Body of pancreas (tissue), 4 donors: ENCODE measurements at regions not wholly inside any gene's neighbourhood (a gene's known extent, or its start where the extent isn't known, plus 50 kb on each side); places are given as distances from the start of the nearest gene placed in this dataset.

Experiments used
- ATAC-seq: fragments of 150-250 bp; one replicate; pipeline ENCODE4 v1.9.1; 2016
- DNase-seq, 4 donors: peaks; one replicate each; pipeline ENCODE4 v3.0.0-alpha.2; 2019
- H3K27ac ChIP-seq, 4 donors: fragments of 200-600 bp; sonication (generic); 1 replicate in 3 of 4; 2 replicates in 1 of 4; pipeline versions ENCODE4 v1.5.1 to v1.6.1; 2016 to 2019; ENCODE audit warnings: mild to moderate bottlenecking in 1 of 4, mixed read lengths in 1 of 4, moderate library complexity in 1 of 4
- H3K27me3 ChIP-seq, 2 donors: fragments of 200-600 bp; sonication (generic); one replicate each; pipeline ENCODE4 v1.6.0; 2016; ENCODE audit warnings: mild to moderate bottlenecking in 1 of 2
- H3K36me3 ChIP-seq, 2 donors: fragments of 200-600 bp; sonication (generic); replicated peaks in 1 of 2; 2 replicates each; pipeline ENCODE4 v1.5.1; 2016; ENCODE audit warnings: low read depth in 2 of 2; ENCODE audit not compliant: insufficient read depth in 1 of 2
- H3K4me1 ChIP-seq: fragments of 200-600 bp; sonication (generic); one replicate; pipeline ENCODE4 v1.6.0; 2016
- H3K4me3 ChIP-seq, 2 donors: fragments of 200-600 bp; sonication (generic); 1 replicate in 1 of 2; 2 replicates in 1 of 2; pipeline ENCODE4 v1.5.1; 2016 to 2019
- H3K9me3 ChIP-seq, 3 donors: fragments of 200-600 bp; sonication (generic); 1 replicate in 2 of 3; 2 replicates in 1 of 3; pipeline ENCODE4 v1.5.1; 2016
- POLR2A ChIP-seq, 3 donors: fragments of 450-650 bp; IDR thresholded peaks; one replicate each; pipeline ENCODE4 v1.6.1; 2016; ENCODE audit warnings: antibody characterized with exemption in 3 of 3, mild to moderate bottlenecking in 2 of 3
- WGBS, 2 donors: methylation state at CpG; one replicate each; pipeline ENCODE4 v1.1.5; 2017; 5-methylcytosine and 5-hydroxymethylcytosine counted together
- intact Hi-C: fragments of 100-400 bp; cut with DNase I; formaldehyde crosslinking; loops from one replicate; pipeline ENCODE4 v1.15.1; 2023
- TF ChIP-seq, protein P1 (sequence below), 7 experiments: fragments of 450-650 bp in 4 of 7; fragments of 200-600 bp in 3 of 7; sonication (generic) in 3 of 7; IDR thresholded peaks; one replicate each; pipeline ENCODE4 v1.5.1; 2016 to 2019; ENCODE audit warnings: antibody characterized with exemption in 7 of 7

DNA sequence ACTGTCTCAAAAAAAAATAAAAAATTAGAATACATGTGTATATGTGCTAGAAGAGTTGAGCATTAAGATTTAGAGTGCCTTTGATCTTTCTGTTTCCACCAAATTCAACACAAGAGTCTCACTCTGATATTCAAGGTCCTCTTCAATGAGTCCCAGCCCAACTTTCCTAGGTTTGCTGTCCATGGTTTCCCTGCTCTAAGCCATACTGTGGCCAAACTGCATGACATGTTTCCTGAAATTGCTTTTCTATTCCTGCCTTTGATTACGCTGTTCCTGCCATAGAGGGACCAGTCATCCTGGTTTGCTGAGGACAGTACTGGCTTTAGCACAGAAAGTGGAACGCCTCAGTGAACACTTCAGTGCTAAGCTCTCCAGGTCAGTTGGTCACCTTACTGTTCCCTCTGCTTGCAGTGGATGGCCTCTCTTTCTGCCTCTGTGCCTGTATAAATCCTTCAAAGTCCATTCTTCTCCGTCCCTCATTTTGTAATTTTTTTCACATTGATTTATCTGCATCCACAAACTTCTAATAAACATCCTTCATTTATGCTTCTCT, 305.9 kb upstream of the PROX1 start:
- Histone ChIP-seq H3K4me1 (no peaks in the 10 kb centered on the region), H3K27me3 (no peaks in the 10 kb centered on the region), H3K9me3 (no peaks in the 10 kb centered on the region), H3K4me3 (no peak overlapping the region), H3K27ac (no peak overlapping the region), H3K36me3 (no peaks in the 10 kb centered on the region)
- TF ChIP-seq, protein P1, sequence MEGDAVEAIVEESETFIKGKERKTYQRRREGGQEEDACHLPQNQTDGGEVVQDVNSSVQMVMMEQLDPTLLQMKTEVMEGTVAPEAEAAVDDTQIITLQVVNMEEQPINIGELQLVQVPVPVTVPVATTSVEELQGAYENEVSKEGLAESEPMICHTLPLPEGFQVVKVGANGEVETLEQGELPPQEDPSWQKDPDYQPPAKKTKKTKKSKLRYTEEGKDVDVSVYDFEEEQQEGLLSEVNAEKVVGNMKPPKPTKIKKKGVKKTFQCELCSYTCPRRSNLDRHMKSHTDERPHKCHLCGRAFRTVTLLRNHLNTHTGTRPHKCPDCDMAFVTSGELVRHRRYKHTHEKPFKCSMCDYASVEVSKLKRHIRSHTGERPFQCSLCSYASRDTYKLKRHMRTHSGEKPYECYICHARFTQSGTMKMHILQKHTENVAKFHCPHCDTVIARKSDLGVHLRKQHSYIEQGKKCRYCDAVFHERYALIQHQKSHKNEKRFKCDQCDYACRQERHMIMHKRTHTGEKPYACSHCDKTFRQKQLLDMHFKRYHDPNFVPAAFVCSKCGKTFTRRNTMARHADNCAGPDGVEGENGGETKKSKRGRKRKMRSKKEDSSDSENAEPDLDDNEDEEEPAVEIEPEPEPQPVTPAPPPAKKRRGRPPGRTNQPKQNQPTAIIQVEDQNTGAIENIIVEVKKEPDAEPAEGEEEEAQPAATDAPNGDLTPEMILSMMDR (IDR thresholded peaks at IDR 0.05), result no peak
- no peak for TF ChIP-seq POLR2A (IDR thresholded peaks at IDR 0.05)
- intact Hi-C loops, result no loop called here
- WGBS, 2 donors, result 90 to 94% methylated on average over 3 of the region's 3 CpGs
- no peak for ATAC-seq
- DNase-seq, result no peak

DNA sequence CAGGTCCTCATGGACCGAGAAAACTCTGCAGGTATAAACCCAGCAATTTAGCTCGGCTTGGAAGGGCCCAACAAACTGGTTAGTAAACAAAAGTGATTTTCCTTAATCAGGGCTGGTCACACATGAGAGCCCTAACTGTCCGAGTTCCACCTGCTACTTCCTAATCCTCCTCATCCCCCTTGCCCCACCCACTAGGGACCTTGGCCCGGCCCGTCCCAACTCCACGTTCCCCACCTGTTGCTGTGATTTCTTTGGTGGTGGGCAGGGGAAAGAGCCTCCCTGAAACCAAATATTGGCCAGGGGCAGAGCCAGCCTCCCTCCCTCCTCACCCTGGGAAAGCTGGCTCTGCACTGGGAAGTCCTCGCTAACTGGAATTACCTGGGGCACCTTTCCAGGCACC, 304.2 kb upstream of the PROX1 start:
- no peak for ATAC-seq
- no peak for TF ChIP-seq POLR2A (IDR thresholded peaks at IDR 0.05)
- TF ChIP-seq, protein P1 (IDR thresholded peaks at IDR 0.05), result no peak
- no peaks in the 10 kb centered on the region for H3K4me1 ChIP-seq
- no peaks in the 10 kb centered on the region for H3K36me3 ChIP-seq
- no peak overlapping the region for H3K4me3 ChIP-seq
- WGBS, 2 donors, result 83 to 87% methylated on average over 6 to 7 of the region's 7 CpGs
- no peaks in the 10 kb centered on the region for H3K27me3 ChIP-seq
- intact Hi-C loops, result no loop called here
- H3K9me3 ChIP-seq, result no peaks in the 10 kb centered on the region
- no peak for DNase-seq
- no peak overlapping the region for H3K27ac ChIP-seq

DNA sequence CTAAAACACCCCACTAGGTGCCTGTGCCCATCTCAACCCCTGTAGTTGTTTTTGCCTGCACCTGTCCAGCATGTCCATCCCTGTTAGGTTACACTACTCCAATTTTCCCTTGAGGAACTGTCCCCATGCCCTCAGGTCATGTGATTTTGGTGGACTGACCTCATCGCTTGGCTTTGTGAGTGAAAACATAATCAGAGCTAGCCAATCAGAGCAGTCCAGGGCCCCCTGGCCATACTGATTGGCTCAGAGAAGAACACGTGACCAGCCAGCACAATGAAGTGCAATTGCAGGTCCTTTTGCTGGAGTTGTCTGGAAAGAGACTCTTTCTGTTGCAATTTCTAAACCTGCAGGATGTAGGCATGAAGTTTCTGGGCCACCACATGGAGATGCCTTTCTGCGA, 303.3 kb upstream of the PROX1 start:
- Histone ChIP-seq H3K27ac (no peak overlapping the region), H3K36me3 (no peaks in the 10 kb centered on the region), H3K27me3 (no peaks in the 10 kb centered on the region), H3K4me1 (no peaks in the 10 kb centered on the region), H3K9me3 (no peaks in the 10 kb centered on the region), H3K4me3 (no peak overlapping the region)
- WGBS, 2 donors, result 85 to 93% methylated on average over 3 of the region's 3 CpGs
- intact Hi-C loops, result no loop called here
- TF ChIP-seq POLR2A (IDR thresholded peaks at IDR 0.05), result no peak
- TF ChIP-seq, protein P1 (IDR thresholded peaks at IDR 0.05), result no peak
- DNase-seq, result no peak
- ATAC-seq, result no peak

DNA sequence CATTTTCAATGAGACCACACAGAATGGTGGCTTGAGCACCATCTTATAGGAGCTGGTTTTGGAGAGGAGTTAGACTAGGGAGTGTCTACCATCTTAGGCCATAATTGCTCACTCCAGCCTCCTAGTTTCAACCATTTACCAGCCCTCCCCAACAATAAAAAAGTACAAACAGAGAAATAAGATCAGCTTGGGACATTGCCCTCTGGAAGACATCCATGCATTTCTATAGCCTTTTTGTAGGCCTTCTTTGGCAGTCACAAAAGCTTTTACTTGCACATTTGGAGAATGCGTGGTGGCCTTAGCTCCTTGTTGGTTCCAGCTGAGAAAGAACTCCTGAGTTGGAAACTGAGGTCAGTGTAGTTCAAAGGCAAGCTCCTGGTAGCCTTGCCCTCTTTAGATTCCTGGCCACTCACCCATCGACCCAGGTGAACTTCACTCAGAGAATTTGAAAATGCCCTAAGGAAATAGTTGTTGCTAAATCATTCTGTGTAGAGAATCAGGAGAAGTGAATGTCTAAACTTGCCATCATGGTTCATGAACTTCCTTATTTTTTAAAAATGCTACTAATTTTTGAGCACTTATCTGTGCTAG, 301.7 kb upstream of the PROX1 start:
- ATAC-seq (no peak), DNase-seq (no peak)
- Histone ChIP-seq H3K4me1 (no peaks in the 10 kb centered on the region), H3K36me3 (no peaks in the 10 kb centered on the region), H3K4me3 (no peak overlapping the region), H3K27ac (no peak overlapping the region), H3K9me3 (no peaks in the 10 kb centered on the region), H3K27me3 (no peaks in the 10 kb centered on the region)
- TF ChIP-seq, protein P1 (IDR thresholded peaks at IDR 0.05), result no peak
- TF ChIP-seq POLR2A (IDR thresholded peaks at IDR 0.05), result no peak
- 82 to 88% methylated on average over 2 of the region's 2 CpGs for WGBS, 2 donors
- intact Hi-C loops, result no loop called here

DNA sequence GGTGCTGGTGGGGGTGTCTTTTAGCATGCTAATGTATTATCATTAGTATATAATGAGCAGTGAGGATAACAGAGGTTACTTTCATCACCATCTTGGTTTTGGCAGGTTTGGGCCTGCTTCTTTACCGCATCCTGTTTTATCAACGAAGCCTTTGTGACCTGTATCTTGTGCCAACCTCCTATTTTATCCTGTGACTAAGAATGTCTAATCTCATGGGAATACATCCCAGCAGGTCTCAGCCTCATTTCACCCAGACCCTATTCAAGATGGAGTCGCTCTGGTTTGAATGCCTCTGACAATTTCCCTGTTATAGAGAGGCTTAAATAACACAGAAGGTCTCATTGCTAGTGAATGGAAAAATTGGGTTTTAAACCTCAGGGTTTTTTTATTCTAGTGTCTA, 300.8 kb upstream of the PROX1 start:
- ATAC-seq (no peak), DNase-seq (no peak)
- Histone ChIP-seq H3K4me1 (no peaks in the 10 kb centered on the region), H3K27ac (no peak overlapping the region), H3K4me3 (no peak overlapping the region), H3K27me3 (no peaks in the 10 kb centered on the region), H3K36me3 (no peaks in the 10 kb centered on the region), H3K9me3 (no peaks in the 10 kb centered on the region)
- no peak for TF ChIP-seq POLR2A (IDR thresholded peaks at IDR 0.05)
- TF ChIP-seq, protein P1 (IDR thresholded peaks at IDR 0.05), result no peak
- WGBS, 2 donors, result 93 to 94% methylated on average over 3 of the region's 3 CpGs
- intact Hi-C loops, result no loop called here
